Adrenal gland (tissue), 9 donors: ENCODE measurements at regions not wholly inside any gene's neighbourhood (a gene's known extent, or its start where the extent isn't known, plus 50 kb on each side); places are given as distances from the start of the nearest gene placed in this dataset.

Experiments used
- DNase-seq, 7 donors: peaks; one replicate each; pipeline ENCODE4 v3.0.0-alpha.2; 2019 to 2020
- H3K27ac ChIP-seq, 5 donors: fragments of 200-600 bp; sonication (generic) in 4 of 5; 1 replicate in 3 of 5; 2 replicates in 2 of 5; pipeline versions ENCODE4 v1.5.1 to v1.8.0; 2016 to 2020; ENCODE audit warnings: mild to moderate bottlenecking in 1 of 5
- H3K27me3 ChIP-seq: fragments of 200-600 bp; 2 replicates; pipeline ENCODE4 v1.8.0; 2021
- H3K36me3 ChIP-seq, 2 donors: fragments of 200-600 bp; replicated peaks in 1 of 2; 1 replicate in 1 of 2; 2 replicates in 1 of 2; pipeline versions ENCODE4 v1.5.1 to v1.8.0; 2018 to 2022
- H3K4me1 ChIP-seq, 2 donors: fragments of 200-600 bp; replicated peaks in 1 of 2; 1 replicate in 1 of 2; 2 replicates in 1 of 2; pipeline versions ENCODE4 v1.5.1 to v1.8.0; 2018 to 2021
- H3K4me3 ChIP-seq, 4 donors: fragments of 200-600 bp; sonication (generic) in 3 of 4; one replicate each; pipeline ENCODE4 v1.5.1; 2016 to 2018
- H3K9me3 ChIP-seq, 3 donors: fragments of 200-600 bp; sonication (generic) in 1 of 3; replicated peaks in 1 of 3; 1 replicate in 2 of 3; 2 replicates in 1 of 3; pipeline versions ENCODE4 v1.5.1 to v1.8.0; 2016 to 2021
- CTCF ChIP-seq, 6 experiments: fragments of 450-650 bp in 4 of 6; fragments of 200-600 bp in 2 of 6; sonication (generic) in 1 of 6; IDR thresholded peaks; 1 replicate in 5 of 6; 2 replicates in 1 of 6; pipeline versions ENCODE4 v1.5.1 to v1.8.0; 2016 to 2021; ENCODE audit warnings: antibody characterized with exemption in 6 of 6, mild to moderate bottlenecking in 2 of 6, moderate library complexity in 1 of 6
- POLR2A ChIP-seq, 2 donors: fragments of 450-650 bp; IDR thresholded peaks; one replicate each; pipeline ENCODE4 v1.6.1; 2017; ENCODE audit warnings: antibody characterized with exemption in 2 of 2, mild to moderate bottlenecking in 2 of 2, moderate library complexity in 1 of 2
- WGBS, 4 donors: extraction: QIAGEN DNeasy Blood & Tissue Kit in 2 of 4; methylation state at CpG; one replicate each; pipeline versions ENCODE4 v1.1.5 to v1.1.7; 2013 to 2017; 5-methylcytosine and 5-hydroxymethylcytosine counted together
- intact Hi-C, 2 donors: fragments of 100-400 bp; cut with DNase I; formaldehyde crosslinking; loops; one replicate each; pipeline versions ENCODE4 v1.14.1 to v1.15.0; 2022 to 2023
- donor health status: healthy with polysubstance abuse.
- donor health status: Bipolar disorder and iron deficiency.
- donor health status: DM: yes; HTN: yes; CAD: no.
- donor health status: DM: no; HTN: no; CAD: no.
- donor health status: DM: no; HTN: no; CAD: no.

GRCh38 chr2:134120733-134121630 is 132.9 kb upstream of the MGAT5 start:
- Histone ChIP-seq H3K36me3 (no peaks in the 10 kb centered on the region), H3K4me1 (peaks cover 0 to 41% of the 10 kb centered on the region in 2 donors), H3K27ac (peak overlapping the region in 4 of 5 donors; percentile 72 to 95 (median 87)), H3K27me3 (no peaks in the 10 kb centered on the region), H3K9me3 (no peaks in the 10 kb centered on the region), H3K4me3 (peak overlapping the region; percentile 9 to 99 (median 86))
- WGBS, 4 donors: 0 to 1% (median 0%) methylated on average over 37 to 84 of the region's 84 CpGs
- intact Hi-C loops: loop anchor here (5.0 to 10.0 kb wide), 5 partner anchors 54 to 126 kb away; no protein-coding TSS in a partner anchor
- peak; percentile 62 to 79 (median 68) for DNase-seq
- TF ChIP-seq POLR2A (IDR thresholded peaks at IDR 0.05): peak in 1 of 2 donors; percentile 63
- TF ChIP-seq CTCF (IDR thresholded peaks at IDR 0.05): no peak

DNA sequence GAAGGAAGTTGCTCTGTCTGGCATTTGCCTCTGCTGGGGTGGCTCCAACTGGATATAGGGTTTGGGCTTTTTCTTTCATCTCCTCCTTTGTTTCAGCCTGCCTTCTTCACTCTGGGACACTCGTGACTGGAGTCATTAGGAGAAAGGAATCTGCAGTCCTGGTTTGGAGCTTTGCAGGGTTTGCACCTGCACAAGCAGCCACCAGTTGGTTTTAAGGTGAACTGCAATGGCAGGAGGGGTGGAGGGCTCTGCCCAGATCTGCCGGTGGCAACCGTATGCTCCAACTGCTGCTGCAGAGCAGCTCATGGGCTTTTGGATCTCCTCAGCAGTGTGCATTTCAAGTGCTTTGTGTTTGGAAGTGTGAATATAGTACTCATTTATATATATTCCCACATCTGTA is 131.3 kb upstream of the MGAT5 start:
- Histone ChIP-seq H3K4me3 (no peak overlapping the region), H3K36me3 (no peaks in the 10 kb centered on the region), H3K9me3 (no peaks in the 10 kb centered on the region), H3K27ac (no peak overlapping the region), H3K27me3 (no peaks in the 10 kb centered on the region), H3K4me1 (peaks cover 0 to 41% of the 10 kb centered on the region in 2 donors)
- intact Hi-C loops: loop anchor here (5.0 to 10.0 kb wide), 5 partner anchors 52 to 125 kb away; no protein-coding TSS in a partner anchor
- DNase-seq: no peak
- 89 to 94% (median 90%) methylated on average over 2 to 3 of the region's 3 CpGs for WGBS, 4 donors
- TF ChIP-seq POLR2A (IDR thresholded peaks at IDR 0.05) (no peak), CTCF (IDR thresholded peaks at IDR 0.05) (no peak)

- H3K9me3 ChIP-seq: no peaks in the 10 kb centered on the region
- no peak for DNase-seq
- H3K4me1 ChIP-seq: peaks cover 0 to 41% of the 10 kb centered on the region in 2 donors
- intact Hi-C loops: loop anchor here (5.0 to 10.0 kb wide), 5 partner anchors 51 to 124 kb away; no protein-coding TSS in a partner anchor
- 83 to 96% (median 89%) methylated on average over 2 of the region's 2 CpGs for WGBS, 4 donors
- H3K27ac ChIP-seq: no peak overlapping the region
- TF ChIP-seq CTCF (IDR thresholded peaks at IDR 0.05) (no peak), POLR2A (IDR thresholded peaks at IDR 0.05) (no peak)
- H3K27me3 ChIP-seq: no peaks in the 10 kb centered on the region
- H3K4me3 ChIP-seq: no peak overlapping the region
- H3K36me3 ChIP-seq: no peaks in the 10 kb centered on the region
Observed at GRCh38 chr2:134123332-134123731, 130.5 kb upstream of the MGAT5 start.

- H3K4me3 ChIP-seq: no peak overlapping the region
- H3K27ac ChIP-seq: no peak overlapping the region
- H3K27me3 ChIP-seq: no peaks in the 10 kb centered on the region
- TF ChIP-seq CTCF (IDR thresholded peaks at IDR 0.05): no peak
- TF ChIP-seq POLR2A (IDR thresholded peaks at IDR 0.05): no peak
- DNase-seq: no peak
- H3K9me3 ChIP-seq: no peaks in the 10 kb centered on the region
- 32 to 45% (median 39%) methylated on average over 3 of the region's 3 CpGs for WGBS, 4 donors
- intact Hi-C loops: loop anchor here (5.0 to 10.0 kb wide), 5 partner anchors 51 to 123 kb away; no protein-coding TSS in a partner anchor
- no peaks in the 10 kb centered on the region for H3K36me3 ChIP-seq
- H3K4me1 ChIP-seq: peaks cover 0 to 33% of the 10 kb centered on the region in 2 donors
Observed at GRCh38 chr2:134124047-134124753, 129.7 kb upstream of the MGAT5 start.
